GM18951 (cell line): ENCODE measurements at regions not wholly inside any gene's neighbourhood (a gene's known extent, or its start where the extent isn't known, plus 50 kb on each side); places are given as distances from the start of the nearest gene placed in this dataset.

Experiments
- POLR2A ChIP-seq: IDR thresholded peaks from 4 replicates; pipeline ENCODE4 v1.6.1; 2011; ENCODE audit warnings: mild to moderate bottlenecking; ENCODE audit not compliant: insufficient read length, insufficient read depth; ENCODE audit errors: extremely low read depth
- in situ Hi-C: fragments of 300-500 bp; cut with MboI; formaldehyde crosslinking; loops from one replicate; pipeline ENCODE4 v1.12.0; 2022; ENCODE audit warnings: low sequenced_read_pairs, mixed read lengths, inconsistent platforms; ENCODE audit not compliant: unreplicated experiment

DNA sequence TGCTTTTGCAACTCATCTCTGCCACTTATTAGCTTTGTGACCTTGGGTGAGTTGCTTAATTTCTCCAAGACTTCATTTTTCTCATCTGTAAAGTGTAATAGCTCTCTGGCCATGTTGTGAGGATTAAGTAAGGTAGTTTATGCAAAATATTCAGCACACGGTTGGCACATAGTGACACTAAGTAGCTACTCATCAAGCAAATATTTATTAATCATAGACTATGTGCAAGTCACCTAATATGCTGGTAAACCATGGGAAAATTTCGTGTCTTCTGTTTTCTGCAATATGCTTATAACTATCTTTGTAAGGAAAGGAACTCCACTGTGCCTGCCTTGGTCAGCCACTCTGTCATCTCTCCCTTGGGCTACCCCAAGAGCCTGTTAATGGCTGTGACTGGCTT is 50.3 kb upstream of the EGR2 start:
- in situ Hi-C loops, result no loop called here
- no peak for TF ChIP-seq POLR2A
